ENCODE measurements at regions not wholly inside any gene's neighbourhood (a gene's known extent, or its start where the extent isn't known, plus 50 kb on each side); places are given as distances from the start of the nearest gene placed in this dataset.

DNA sequence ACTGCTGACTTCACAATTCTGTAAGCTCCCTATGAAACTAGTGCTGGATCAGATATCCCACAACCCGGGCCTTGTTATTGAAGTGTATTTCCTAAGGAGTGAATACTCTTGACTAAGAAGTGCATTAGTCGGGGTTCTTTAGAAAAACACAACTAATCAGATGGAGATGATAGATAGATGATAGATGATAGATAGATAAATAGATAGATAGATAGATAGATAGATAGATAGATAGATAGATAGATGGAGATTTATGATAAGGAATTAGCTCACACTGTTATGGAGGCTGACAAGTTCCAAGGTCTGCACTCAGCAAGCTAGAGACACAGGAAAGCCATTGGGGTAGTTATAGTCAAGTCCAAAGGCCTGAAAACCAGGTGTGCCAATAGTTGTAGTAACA lies 214.6 kb upstream of the COX7C start:
- in situ Hi-C loops (cut with MboI): no loop called here

More for the DNA sequence above, 214.6 kb upstream of the COX7C start:
- SMC1A ChIA-PET (ENCODE audit: uncharacterized antibody, unreplicated experiment): no interaction called here
- H3K4me1 ChIP-seq (ENCODE audit: control insufficient read depth, insufficient read depth, low read length): no peaks in the 10 kb centered on the region
- no peak overlapping the region for H3K27ac ChIP-seq (ENCODE audit: control insufficient read depth, insufficient read depth)
- H3K9me3 ChIP-seq (replicated peaks; ENCODE audit: control insufficient read depth, insufficient read depth, low read length): no peaks in the 10 kb centered on the region
- intact Hi-C loops (cut with micrococcal nuclease; ENCODE audit: unreplicated experiment): no loop called here
- no peak overlapping the region for H3K4me3 ChIP-seq
- no peak overlapping the region for H3K4me2 ChIP-seq (ENCODE audit: control insufficient read depth, insufficient read depth)
- no peak for ATAC-seq
- H3K9ac ChIP-seq (ENCODE audit: control insufficient read depth, insufficient read depth, low read length): no peak overlapping the region
- no peak for DNase-seq (ENCODE audit: low read depth, low spot score)
- H2AFZ ChIP-seq (ENCODE audit: control insufficient read depth, low read depth, low read length): no peak overlapping the region
- no peaks in the 10 kb centered on the region for H3K36me3 ChIP-seq (ENCODE audit: control insufficient read depth in 2 of 2, insufficient read depth in 2 of 2, low read length in 1 of 2)
- CTCF ChIA-PET: interaction anchor here (1.5 kb wide), 1 partner anchor 9 kb away, joined by 4 read pairs; no protein-coding TSS in a partner anchor
- no peak for FAIRE-seq
- WGBS (ENCODE audit: insufficient coverage, insufficient replicate concordance, low lambda C conversion rate, missing lambda C conversion rate): 33% methylated on average over 2 of the region's 2 CpGs
- H3K79me2 ChIP-seq (ENCODE audit: control insufficient read depth, insufficient read depth, low read length): no peaks in the 10 kb centered on the region
- no peaks in the 10 kb centered on the region for H3K27me3 ChIP-seq (replicated peaks in 1 of 2; ENCODE audit: control insufficient read depth in 2 of 2, insufficient read depth in 2 of 2, low read length in 1 of 2)
- TF ChIP-seq MTA2 (IDR thresholded peaks at IDR 0.05; ENCODE audit: low read depth): no peak
- no peak for TF ChIP-seq ZNF274 (IDR thresholded peaks at IDR 0.05; ENCODE audit: insufficient read depth, insufficient read length)
- no peak for TF ChIP-seq RFX5 (IDR thresholded peaks at IDR 0.05; ENCODE audit: low read depth, low read length)
- TF ChIP-seq EGR1 (IDR thresholded peaks at IDR 0.05; ENCODE audit: borderline replicate concordance in 1 of 2, low read depth in 2 of 2, low read length in 2 of 2): no peak
- no peak for TF ChIP-seq MYC (IDR thresholded peaks at IDR 0.05; ENCODE audit: insufficient read depth, insufficient read length, insufficient replicate concordance, low read length, severe bottlenecking)
- no peak for TF ChIP-seq POLR2A (IDR thresholded peaks at IDR 0.05; ENCODE audit: low read depth, low read length)
- TF ChIP-seq PML (IDR thresholded peaks at IDR 0.05; ENCODE audit: low read length): no peak
- TF ChIP-seq CHD4 (IDR thresholded peaks at IDR 0.05): no peak
- no peak for TF ChIP-seq MYB (IDR thresholded peaks at IDR 0.05; ENCODE audit: borderline replicate concordance, low read depth, low read length)
- TF ChIP-seq TCF7 (IDR thresholded peaks at IDR 0.05; ENCODE audit: borderline replicate concordance): no peak
- no peak for TF ChIP-seq MEF2B (IDR thresholded peaks at IDR 0.05; ENCODE audit: partially characterized antibody, poor library complexity, severe bottlenecking)
- TF ChIP-seq, protein P1, sequence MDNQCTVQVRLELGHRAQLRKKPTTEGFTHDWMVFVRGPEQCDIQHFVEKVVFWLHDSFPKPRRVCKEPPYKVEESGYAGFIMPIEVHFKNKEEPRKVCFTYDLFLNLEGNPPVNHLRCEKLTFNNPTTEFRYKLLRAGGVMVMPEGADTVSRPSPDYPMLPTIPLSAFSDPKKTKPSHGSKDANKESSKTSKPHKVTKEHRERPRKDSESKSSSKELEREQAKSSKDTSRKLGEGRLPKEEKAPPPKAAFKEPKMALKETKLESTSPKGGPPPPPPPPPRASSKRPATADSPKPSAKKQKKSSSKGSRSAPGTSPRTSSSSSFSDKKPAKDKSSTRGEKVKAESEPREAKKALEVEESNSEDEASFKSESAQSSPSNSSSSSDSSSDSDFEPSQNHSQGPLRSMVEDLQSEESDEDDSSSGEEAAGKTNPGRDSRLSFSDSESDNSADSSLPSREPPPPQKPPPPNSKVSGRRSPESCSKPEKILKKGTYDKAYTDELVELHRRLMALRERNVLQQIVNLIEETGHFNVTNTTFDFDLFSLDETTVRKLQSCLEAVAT (IDR thresholded peaks at IDR 0.05): no peak
- no peak for TF ChIP-seq IRF4 (IDR thresholded peaks at IDR 0.05; ENCODE audit: low read depth, low read length)
- no peak for TF ChIP-seq ETV6 (conservative IDR thresholded peaks at IDR 0.05 in 1 of 2, IDR thresholded peaks at IDR 0.05 in 1 of 2; ENCODE audit: borderline replicate concordance in 1 of 2, low read depth in 1 of 2)
- BruUV-seq (replicated peaks): no TSS peak
- POLR2A ChIA-PET: no interaction called here
- RAD21 ChIA-PET (ENCODE audit: unreplicated experiment): no interaction called here
- no peaks in the 10 kb centered on the region for H4K20me1 ChIP-seq (ENCODE audit: control insufficient read depth, insufficient read depth)
